Midbrain (tissue), 1 donor: ENCODE measurements at regions not wholly inside any gene's neighbourhood (a gene's known extent, or its start where the extent isn't known, plus 50 kb on each side); places are given as distances from the start of the nearest gene placed in this dataset.

ENCODE experiments used
- DNase-seq: peaks from one replicate; lab custom pipeline; 2025; lab: John Stamatoyannopoulos, UW

DNA sequence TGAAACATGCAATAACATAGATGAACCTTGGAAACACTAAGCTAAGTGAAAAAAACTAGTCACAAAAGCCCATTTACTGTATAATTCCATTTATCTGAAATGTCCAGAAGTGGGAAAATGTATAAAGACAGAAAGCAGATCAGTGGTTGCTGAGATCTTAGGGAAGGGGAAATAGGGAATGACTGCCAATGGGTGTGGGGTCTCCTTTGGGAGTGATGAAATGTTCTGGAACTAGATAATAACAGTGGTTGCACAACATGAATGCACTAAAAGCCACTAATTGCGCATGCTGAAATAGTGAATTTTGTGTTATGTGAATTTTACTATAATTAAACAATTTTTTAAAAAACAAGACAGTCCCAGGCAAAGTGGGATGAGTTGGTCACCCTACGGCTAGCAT is 472.8 kb downstream of the CCDC171 start:
- DNase-seq, result no peak

DNA sequence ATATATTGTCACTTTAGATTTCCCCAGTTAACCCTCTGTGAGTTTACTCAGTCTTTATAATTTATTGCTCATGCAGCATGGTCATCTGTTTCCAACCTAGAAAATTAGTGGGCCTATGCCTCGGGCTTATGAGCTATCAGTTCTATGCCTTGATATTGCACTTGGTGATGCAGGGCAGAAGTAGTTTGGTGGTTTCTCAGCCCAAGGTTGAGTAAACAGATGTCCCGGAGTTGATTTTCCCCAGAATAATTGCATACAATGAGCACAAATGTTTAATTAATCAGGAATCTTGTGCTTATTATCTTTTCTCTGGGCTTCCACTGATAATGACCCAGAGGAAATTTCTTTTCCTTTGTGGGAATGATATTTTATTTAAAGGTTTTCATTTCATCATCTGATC is 474.0 kb downstream of the CCDC171 start:
- no peak for DNase-seq

- no peak for DNase-seq
These were observed 475.7 kb downstream of the CCDC171 start for GRCh38 chr9:16028548-16028947.

DNA sequence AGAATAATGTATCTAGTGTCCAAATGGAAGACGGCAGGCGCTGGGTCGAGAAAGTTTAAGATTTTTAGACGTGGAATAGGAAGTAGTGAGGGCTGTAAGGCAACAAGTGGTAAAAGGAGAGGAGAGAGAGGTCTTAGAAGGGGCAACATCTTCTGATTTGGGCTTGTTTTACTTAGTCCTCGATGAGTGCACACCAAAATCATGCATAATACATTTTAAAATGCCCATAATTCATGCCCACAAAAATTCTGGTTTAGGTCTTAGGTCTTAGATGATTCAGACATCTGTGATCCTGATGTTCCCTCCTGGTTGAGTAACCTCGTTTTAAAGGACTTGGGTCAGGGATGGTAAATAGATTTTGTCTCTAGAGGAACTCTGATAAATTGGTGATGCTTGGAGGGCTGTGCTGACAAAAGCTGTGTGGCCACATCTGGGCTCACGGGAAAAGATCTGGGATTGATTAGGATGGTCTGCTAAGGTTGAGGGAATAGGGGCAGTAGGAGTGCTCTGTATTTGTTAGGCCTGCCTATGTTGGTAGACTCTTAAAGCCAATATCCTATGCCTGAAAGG is 476.3 kb downstream of the CCDC171 start:
- no peak for DNase-seq

DNA sequence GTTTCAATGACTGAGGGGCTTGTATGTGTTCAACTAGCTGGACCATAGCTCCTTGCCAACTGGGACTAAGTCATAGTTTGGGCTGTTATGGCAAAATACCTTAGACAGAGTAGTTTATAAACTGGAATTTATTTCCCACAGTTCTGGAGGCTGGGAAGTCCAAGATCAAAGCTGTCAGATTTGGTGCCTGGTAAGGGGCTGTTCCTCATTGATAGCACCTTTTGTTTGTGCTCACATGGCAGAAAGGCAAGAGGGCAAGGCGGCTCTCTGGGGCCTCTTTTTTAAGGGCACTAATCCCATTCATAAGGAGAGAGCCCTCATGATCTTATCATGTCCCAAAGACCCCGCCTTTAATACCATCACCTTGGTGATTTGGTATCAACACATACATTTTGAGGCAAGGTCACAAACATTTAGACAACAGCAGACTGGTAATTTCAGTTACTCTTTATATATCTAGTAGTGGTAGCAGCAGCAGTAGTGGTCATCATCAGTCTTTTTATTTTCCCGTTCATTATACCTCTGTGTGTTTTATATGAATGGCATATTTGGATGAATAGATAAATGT is 477.0 kb downstream of the CCDC171 start:
- no peak for DNase-seq

- no peak for DNase-seq
These were observed 477.8 kb downstream of the CCDC171 start for GRCh38 chr9:16030528-16031185.

GRCh38 chr9:16031486-16031885 is 478.6 kb downstream of the CCDC171 start:
- DNase-seq, result no peak

DNA sequence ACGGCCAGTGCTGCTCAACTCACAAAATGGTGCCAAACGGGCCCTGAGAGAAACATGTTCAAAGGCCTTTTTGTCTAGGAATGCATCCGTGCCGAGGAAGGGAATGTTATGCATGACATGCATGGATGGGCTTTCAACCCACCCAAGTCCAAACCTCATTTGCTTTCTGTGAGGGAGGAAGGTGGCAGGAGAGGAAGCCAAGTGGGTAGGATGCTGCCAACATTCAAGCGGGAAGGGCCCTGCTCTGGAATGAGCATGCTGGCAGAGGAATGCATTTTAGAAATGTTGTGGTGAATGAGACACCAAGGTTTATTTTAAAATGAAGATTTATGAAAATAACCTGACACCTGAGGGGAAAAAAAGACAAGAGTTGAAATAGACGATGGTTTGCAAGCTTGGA is 479.1 kb downstream of the CCDC171 start:
- DNase-seq, result no peak

DNA sequence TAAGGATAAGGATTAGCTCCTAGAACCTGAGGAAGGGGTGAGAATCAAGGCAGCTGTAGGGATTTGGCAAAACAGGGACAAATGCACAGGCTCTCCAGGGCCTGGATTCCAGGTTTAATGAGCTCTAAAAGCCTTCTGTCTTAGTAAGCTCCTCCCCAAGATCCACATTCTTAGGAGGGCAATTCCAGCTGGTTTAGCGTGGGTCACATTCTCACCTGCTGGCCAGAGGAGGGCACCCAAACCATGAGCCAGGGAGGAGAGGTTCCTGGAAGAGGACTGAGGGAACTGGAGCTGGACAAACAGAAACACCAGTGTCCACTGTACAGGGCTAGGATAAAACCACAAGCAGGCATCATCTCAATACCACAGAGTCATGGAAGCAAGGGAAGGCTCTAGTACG is 480.0 kb downstream of the CCDC171 start:
- no peak for DNase-seq

DNA sequence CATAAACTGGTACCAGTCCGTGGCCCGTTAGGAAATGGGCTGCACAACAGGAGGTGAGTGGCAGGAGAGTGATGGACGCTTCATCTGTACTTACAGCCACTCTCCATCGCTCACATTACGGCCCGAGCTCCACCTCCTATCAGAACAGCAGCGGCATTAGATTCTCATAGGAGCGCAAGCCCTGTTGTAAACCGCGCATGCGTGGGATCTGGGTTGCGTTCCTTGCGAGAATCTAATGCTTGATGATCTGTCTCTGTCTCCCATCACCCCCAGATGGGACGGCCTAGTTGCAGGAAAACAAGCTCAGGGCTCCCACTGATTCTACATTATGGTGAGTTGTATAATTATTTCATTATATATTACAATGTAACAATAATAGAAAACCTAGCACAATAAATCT is 480.4 kb downstream of the CCDC171 start:
- DNase-seq, result no peak

- DNase-seq, result no peak
These were observed 481.3 kb downstream of the CCDC171 start for GRCh38 chr9:16033921-16034691.

GRCh38 chr9:16039218-16039987 is 486.6 kb downstream of the CCDC171 start:
- DNase-seq, result peak; percentile 2

DNA sequence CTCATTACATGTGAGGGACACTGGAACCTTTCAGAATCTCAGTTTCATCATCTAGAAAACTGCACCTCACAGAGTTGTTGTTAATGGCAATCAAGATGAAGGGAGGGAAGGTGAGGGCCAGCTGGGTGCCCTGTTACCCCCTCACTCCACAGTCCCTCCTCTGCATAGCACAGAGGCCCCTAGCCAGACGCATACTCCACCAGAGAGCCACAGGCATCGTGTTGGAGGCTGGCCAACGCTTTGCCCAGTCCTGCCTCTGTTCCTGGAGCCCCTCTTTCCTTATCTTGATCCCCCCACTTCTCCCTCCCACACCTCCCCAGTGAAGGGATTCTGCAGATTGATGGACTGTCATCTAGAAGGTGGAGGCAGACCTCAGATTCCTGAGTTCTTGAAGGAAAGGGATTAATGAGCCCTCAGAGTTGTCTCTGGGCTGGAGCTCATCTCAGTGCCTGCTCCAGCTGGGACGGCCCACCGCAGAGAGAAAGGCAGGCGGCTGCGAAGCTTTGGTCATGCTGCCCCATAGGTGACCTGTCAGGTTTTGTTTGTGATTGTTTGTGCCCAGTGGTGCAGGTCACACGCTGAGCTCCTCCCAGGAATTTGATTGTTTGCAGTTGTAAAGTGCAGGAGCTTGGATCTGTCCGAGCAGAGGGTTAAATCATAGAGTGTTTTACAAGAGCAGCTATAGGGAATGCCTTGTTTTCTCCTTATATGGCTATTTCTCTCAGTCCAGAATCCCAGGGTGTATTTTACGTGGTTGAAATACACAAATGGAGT is 487.3 kb downstream of the CCDC171 start:
- DNase-seq, result no peak

DNA sequence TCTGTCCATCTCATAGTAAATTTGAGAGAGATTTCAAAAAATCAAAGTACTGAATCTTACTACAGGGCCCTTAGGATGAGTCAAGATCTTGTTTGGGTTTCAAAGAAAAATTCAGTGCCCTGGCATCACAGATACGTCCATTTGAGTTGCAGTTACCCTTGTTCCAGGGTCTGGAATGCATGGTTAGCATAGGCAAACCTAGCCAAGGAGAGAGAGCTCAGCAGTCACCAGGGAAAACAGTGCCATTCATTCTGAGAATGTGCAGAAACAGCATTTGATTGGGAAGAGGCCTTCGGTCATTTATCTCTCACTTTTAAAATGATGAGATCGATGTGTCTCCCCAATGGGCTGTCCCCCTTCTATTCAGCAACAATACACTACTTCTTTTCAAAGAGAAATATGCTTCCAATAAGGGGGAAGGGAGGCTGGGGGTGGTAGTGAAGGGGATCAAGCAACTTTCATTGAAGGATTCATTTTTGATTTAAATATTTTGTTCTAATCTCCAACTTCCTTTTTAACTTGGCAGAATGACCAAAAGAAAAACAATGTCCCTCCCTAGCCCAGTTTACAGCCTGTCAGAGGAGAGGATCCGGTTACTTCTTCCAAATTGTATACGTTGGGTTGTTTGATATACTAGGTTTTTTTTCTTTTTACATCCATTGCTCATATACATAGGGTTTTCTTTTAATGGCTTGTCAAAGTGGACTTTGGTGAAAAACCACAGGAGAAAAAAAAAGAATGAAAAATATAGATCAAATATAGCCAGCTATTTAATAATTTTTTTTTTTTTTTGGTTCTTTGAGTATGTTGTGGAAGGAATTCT is 491.1 kb downstream of the CCDC171 start:
- no peak for DNase-seq

DNA sequence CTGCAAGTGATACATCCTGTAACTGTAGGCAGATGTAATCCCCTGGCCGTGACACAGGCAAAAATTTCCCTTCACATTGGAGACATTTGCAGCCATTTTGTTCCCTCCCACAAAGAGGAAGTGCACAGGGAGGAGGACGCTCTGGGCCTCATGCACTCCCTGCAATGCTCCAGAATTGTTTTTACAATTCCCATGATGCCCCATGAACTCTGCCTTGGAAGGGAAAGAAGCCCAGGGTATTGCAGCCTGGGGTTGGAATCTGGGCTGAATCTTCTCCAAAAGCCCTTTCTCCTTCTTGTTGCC is 491.7 kb downstream of the CCDC171 start:
- DNase-seq, result no peak

DNA sequence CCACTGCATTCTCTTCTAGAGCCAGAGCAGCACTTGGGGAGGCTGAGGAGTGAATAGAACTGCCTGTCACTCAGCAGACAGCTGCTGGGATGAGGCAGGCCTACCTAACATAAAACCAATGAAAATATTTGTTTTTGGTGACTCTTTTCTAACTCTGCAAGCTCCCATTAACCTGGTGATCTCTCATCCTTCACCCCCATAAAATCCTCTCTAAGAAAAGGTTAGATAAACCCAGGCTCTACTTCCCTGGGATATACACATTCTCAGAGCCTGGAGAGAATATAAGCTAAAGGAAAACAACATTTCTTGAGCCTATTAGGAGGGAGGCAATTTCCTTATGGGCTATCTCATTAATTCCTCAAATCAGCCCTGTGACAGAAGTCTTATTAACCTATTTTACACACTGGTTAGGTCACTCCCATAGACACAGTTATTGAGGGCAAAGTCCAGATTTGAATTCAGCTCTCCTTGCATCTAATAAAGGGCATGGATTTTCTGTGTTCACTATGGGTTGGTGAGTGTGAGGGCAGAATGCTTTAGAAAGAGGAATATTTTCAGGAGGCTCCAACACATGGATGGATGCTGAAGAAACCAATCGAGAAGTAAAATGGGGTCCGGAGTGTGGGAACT is 492.9 kb downstream of the CCDC171 start:
- DNase-seq, result no peak

DNA sequence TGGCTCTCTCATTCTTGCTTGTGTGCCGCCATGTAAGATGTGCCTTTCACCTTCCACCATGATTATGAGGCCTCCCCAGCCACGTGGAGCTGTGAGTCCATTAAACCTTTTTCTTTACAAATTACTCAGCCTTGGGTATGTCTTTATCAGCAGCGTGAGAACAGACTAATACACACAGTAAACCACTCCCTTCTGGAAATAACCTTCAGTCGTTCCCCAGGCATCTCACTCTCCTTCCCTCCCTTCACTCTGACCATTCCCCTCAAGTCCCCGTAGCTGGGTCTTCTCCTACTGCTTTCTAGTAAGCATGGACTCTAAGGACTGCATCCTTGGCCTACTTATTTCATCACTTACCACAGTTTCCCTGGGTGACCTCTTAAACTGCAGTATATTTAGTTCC is 493.9 kb downstream of the CCDC171 start:
- DNase-seq, result no peak

GRCh38 chr9:16048129-16048528 is 495.3 kb downstream of the CCDC171 start:
- DNase-seq, result no peak

DNA sequence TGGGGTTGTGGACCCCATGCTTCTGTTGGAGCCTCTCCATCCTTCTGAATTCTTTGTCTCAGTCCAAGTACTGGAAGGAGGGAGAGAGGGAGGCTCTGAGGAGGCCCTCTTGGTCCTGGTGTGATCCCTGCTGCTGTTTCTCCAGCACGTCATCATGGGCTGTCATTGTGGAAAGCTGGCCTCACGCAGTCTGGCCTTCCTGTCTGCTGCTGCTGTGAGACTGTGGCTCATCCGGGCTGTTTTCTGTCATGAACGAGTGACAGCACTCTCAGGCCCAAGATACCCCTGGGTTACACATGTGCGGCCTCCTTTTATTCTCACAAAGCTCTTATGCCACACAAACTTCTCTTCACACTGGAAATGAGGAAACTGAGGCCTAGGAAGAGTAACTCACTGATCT is 499.3 kb downstream of the CCDC171 start:
- no peak for DNase-seq

DNA sequence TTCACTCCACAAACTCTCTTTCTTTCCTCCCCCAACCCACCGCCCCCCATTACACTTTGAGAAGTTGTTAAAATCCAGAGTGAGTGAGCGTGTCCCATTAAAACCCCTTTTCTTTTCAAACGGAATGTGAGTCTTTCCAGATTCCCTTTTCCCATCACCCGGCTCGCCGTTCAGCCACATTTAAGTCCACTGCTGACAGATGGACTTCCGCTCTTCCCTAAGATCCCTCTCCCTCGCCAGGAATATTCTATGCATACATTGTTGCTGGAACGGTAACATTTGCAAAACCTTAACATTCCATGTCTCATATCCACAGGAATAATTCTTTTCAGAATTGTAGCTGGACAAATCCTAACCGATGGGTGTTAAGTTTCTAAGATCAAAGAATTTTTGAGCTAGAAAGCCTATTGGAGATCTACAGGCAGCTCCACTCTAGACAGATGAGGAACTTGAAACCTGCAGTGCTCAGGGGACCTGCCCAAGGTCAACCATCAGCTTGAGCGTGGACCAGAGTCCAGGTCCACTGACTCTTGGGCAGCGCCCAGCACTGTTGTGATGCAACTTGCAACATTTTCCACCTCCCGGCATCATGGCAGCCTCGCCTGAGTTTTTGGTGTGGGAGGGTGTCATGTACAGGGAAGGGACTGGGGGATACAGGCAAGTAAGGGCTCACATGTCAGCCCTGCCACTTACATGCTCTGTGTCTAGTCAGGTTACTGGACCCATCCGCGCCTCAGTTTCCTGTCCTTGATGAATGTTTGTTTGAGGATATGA is 500.1 kb downstream of the CCDC171 start:
- DNase-seq, result no peak
